HG03066 (cell line): ENCODE measurements at regions not wholly inside any gene's neighbourhood (a gene's known extent, or its start where the extent isn't known, plus 50 kb on each side); places are given as distances from the start of the nearest gene placed in this dataset.
"Not testable (repeated sequence)": the region's sequence is repeated elsewhere in the genome, so short reads cannot be mapped to it uniquely, and the experiment has no call there.

Experiments
- ATAC-seq: cut with Tn5 transposase; IDR thresholded peaks from one replicate; pipeline ENCODE4 v1.9.1; 2021; ENCODE audit warnings: low read depth; ENCODE audit not compliant: unreplicated experiment

DNA sequence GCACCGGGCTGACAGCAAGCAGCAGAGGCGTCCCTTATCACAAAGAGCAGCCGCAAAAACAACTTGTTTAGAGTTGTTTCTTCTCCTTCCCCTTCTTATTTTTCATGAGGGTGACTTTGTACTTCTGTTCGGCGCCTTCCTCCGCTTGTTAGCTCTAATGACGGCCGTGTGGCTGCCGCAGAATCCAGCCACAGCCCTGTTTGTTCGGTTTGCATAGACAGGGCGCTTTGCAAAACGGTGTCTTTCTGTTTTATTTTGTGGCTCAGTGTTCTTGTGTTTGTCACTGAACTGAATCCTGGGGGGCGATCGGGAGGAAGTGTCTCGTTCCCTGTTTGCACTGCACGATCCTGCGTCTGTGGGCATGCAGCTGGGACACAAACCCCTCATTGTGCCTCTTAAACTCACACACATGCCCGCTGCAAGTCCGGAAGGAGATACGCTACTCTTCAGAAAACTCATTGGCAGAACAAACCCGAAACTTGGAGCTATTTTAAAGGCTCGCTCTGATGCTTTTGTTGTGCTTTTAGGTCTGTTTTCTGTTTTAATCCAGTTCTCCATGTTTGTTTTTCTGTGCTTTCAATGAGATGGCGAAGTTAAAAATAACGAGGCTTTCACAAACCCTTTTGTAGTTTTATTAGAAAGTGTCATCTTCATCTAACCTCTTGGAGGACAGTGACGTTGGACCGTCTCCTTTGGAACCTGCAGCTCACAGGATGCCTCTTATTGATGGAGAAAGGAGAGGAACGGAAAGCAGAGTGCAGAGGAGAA lies 213.9 kb downstream of the IRX2 start:
- no peak for ATAC-seq

DNA sequence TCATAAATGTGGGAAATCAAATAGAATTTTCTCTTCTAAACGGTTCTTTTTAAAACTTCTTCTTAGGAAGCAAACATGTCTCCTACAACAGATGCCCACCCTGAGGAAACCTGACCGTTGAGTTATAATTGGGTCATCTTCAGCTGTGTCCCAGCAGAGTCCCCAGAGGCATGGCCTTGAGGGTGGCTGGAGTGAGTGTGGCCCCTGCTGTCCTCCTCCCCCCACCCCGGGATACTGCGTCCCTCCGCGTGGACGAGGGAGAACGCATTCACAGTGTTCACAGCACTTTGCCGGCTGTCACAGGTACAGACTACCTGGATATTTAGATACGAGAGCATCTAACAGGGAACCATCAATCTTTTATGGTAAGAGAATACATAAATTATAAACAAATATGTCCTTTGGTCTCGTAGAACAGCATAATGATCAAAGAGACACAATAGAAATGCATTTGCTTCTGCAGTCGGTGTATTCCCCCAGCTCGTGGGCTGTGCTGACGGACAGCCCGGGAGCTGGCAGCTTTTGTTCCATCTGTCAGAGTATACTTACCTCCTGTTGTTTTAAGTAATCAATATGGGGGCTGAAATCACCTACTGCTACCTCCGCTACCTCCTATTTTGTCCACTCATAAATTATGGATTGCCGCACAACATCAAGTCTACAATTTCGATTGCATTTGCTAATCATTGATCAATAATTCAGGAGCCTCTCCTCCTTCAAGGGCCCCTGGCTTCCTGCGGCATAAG lies 214.7 kb downstream of the IRX2 start:
- ATAC-seq, result no peak

DNA sequence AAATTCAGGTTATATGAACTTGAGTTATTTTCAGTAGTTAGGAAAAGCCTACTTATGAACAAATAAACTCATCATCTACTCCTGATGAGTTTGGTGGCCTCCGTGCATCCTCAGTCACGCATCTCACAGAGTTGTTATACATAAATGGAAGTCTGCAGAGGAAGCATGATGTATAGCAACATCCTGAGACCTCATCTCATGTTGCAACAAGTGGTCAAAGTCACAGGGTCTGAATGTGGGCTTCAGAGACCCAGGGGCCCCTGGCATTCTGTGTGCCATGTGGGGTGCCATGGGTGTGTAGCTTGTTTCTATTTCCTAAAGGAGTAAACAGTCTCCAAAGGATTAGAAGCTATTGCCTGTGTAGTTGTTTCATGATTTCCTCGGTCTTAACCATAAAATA lies 216.5 kb downstream of the IRX2 start:
- no peak for ATAC-seq

DNA sequence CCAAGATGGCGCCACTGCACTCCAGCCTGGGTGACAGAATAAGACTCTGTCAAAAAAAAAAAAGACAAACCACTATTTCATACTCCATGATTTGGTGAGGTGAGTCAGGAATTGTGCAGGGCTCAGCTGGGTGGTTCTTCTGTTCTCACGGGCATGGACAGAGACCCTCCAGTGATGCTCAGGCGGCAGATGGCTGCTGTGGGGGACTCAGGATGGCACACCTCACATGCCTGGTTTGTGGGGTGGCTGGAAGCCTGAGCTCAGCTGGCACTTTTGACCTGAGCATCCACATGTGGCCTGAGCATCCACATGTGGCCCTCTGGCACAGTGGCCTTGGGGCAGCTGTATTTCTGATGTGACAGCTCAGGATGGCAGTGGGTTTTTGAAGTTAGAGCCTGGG lies 217.2 kb downstream of the IRX2 start:
- ATAC-seq, result no peak

DNA sequence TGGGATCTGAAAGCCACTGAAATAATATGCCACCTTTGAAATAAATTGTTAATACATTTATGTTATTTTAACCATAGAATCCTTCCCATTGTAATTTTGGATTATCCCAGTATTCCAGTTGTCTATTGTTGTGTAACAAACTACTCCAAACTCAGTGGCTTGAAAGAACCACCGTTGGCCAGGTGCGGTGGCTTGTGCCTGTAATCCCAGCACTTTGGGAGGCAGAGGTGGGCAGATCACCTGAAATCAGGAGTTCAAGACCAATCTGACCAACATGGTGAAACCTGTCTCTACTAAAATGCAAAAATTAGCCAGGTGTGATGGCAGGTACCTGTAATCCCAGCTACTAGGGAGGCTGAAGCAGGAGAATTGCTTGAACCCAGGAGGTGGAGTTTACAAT lies 217.6 kb downstream of the IRX2 start:
- ATAC-seq, result not testable (repeated sequence)

DNA sequence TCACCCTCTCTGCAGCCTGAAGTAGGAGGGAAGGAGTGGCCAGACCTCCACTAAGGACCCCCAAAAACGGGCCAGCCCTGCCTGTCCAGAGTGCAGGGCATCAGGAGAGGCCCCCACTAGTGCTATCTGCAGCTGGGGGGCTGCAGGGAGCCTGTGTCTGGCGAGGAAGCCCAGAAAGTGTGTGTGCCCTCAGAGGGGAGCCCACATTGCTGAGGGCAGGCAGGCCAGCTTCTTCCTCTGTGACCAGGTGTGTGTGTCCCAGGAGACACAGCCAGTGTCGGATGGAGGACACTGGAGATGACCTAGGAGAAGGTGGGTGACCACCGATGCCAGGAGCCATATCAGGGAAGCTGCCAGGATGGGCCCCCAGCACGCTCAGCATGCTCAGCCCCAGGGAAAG lies 218.7 kb downstream of the IRX2 start:
- no peak for ATAC-seq

DNA sequence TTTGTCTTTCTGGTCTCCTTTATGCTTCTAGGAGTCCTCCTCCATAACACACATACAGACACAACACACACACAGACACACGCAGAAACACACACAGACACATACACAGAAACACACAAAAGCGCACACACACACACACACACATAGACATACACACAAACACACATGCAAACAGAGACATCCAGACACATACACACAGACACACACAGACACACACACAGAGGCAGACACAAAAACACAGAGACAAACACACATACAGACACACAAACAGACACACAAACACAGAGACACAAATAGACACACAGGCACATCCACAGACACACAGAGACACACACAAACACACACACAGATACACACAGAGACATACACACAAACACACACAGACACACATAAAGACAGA lies 220.2 kb downstream of the IRX2 start:
- ATAC-seq, result no peak

DNA sequence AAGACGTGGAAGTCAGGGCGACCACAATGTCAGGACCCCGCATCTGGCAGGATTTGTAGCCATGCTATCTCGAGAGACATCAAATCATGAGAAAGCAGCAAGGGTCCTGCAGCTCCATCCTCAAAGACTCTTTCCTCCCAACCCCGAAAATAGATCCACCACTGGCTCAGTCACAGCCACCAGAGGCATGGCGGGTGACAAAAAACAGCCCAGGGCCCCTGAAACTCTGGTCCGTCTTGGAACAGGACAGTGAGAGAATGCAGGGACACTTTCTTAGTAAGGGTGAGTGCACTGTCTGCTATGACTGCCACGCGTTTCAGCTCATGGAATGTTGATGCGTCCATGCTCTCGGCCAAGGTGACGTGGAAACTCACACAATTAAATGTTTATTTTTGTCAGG lies 220.9 kb downstream of the IRX2 start:
- no peak for ATAC-seq

DNA sequence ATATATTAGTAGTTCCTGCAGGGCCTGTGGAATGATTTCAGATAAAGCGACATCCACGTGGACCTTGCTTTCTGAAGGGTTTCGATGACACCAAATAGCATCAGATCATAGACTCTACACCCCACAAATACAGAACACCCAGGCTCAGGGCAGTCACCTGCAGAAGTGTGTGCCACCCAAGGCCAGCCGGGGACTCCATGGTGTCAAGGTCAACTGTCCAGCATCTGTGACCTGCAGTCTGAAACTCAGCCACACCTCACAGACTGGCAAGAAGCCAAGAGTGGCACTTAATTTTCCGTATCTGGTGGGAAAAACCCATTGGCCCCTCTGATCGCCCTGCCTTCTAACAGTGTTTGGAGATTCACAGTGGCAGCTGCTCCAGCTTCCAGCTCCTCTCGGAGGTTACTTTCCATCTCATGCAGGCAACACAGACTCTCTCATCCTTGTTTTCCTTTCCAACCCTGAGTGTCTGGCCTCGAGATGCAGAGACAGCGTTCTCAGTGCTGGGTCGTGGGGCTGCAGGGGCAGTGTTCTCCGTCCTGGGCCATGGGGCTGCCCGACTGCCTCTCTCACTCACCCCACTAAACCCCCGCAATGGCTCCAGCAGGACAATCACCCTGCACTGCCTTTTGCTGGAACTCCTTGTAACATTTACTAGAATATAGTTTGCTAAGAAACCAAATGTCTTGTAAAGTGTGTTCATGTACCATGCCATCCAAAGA lies 221.9 kb downstream of the IRX2 start:
- no peak for ATAC-seq

DNA sequence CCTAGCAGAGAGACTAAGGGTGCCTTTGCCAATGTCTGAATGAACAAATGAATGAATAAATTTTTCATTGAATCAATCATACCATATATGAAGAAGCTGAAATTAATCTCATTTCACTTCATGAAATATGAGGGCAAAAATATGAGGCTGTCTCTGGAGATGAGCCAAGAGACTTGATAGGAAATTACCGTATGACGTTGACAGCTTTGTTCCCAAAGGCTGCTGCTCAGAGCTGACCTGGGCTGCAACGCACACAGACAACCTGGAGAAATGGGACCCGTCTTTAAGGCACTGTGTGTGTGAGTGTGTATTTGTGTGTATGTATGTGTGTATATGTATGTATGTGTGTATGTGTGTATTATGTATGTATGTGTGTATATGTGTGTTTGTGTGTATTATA lies 226.1 kb downstream of the IRX2 start:
- no peak for ATAC-seq

DNA sequence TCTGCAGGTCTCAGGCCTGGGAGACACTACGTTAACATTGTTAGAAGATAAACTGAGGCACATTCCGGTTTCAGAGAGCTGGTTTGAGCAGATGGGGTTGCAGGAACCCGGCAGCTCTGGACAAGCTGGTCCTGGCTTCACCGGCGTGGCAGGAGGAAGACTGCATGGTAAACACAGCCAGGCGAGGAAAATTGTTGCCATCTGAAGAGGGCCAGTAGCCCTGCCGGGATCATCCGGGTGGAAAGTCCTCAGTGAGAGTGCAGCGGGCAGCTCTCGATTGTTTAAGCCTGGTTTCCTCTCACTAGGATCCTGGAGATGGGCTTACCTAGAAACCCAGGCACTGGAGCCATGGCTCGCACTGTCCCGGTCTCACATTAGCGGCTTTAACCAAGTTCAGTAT lies 226.9 kb downstream of the IRX2 start:
- no peak for ATAC-seq

DNA sequence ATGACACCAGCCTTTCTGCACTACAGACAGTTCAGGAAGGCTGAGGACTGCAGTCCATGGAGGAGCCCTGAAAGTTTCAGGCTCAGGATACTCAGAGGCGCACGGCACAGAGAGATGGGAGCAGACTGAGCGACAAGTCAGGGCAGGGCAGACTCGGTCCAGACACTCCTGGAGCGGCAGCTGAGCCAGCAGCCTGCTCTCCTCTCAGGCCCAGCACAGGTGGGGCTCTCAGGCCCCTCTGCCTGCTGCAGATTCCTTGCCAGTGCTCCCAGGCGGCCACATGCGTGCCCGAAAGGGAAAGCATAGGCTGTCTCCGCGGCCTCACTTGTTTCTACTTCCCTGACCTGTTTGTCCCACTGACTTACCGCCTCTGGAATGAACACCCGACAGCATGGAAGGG lies 228.3 kb downstream of the IRX2 start:
- ATAC-seq, result no peak

DNA sequence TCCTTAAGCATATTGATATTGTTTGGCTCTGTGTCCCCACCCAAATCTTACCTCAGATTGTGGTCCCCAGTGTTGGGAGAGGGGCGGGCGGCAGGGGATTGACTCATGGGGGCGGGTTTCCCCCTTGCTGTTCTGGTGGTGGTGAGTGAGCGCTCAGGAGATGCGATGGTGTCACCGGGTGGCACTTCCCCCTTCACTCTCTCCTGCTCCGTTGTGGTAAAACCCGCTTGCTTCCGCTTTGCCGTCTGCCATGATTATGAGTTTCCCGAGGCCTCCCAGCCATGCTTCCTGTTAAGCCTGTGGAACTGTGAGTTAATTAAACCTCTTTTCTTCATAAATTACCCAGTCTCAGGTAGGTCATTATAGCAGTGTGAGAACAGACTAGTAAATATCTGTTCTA lies 229.1 kb downstream of the IRX2 start:
- ATAC-seq, result no peak

DNA sequence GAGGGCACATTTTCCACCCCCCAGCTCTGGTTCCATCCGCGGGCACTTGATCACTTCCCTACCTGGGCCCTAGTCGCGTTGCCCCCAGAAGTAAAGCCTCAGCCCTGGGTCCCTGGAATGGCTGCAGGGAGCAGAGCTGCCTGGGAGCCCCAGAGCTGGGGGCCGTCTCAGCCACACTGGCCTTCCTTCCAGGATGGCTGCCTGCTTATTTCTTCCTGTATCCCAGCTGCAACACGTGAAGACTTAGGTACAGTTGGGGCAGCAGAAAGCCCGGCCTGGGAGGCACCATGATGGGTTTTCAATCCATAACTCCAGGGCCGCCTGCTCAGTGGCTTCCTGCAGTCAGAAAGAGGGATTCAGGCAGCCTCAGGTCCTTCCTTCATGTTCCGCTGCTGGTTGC lies 232.3 kb downstream of the IRX2 start:
- ATAC-seq, result no peak

DNA sequence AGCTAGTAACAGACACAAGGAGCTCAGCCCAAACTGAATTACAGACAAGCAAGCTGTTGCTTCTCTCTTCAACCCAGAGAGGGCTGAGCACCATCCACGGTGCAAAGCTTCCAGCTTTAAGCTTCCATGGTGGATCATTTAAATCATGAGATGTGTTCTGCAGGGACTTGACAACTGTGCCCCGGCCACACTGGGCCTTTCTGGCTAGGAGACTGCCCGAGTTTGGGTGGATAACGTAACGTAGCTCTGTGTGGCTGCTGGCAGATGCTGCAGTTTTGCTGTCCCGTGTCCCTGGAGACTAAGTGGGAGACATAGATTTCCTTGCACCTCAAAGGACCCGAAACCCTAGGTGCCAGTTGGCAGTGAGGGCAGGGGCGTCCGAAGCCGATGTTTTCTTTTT lies 234.0 kb downstream of the IRX2 start:
- ATAC-seq, result no peak

DNA sequence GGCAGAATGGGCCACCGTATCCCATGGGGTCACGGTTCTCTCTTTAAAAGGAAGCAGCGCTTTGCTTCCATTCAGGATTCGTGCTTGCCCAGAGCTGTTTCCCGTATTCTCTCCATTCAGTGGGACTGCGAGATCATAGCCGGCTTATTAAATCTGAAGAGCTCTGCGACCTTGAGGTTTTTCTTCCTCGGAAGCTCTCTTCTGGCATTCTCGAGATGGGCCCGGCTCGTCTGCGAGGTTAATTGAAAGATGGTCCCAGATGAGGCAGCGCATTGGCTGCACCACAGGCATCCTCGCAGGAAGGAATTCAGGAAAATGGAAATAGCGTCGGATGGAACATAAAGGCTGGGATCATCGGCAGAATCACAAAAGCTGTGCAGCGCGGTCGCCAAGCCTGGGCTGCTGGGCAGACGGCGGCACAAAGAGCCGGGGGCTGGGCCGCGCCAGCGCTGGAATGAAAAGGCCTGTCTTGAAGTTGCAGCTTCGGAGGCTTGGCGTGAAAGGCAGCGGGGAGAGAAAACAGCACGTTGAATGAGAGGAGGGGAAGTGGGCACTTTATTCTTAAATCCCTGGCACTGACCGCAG lies 236.2 kb downstream of the IRX2 start:
- no peak for ATAC-seq

DNA sequence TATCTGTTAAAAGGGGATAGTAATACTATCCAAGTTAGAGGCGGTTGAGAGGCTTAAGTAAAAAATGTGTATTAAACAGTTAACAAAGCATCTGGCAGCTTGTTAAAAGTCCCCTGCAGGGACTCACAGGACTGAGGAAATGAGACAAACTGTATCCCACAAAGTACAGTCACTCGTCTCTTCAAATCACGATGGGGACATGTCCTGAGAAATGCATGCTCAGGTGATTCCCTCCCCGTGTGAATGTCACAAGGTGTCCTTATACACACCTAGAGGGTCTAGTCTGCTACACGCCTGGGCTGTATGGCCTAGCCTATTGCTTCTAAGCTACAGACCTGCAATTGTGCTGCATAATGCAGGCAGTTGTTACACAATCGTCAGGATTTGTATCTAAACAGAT lies 237.0 kb downstream of the IRX2 start:
- no peak for ATAC-seq

DNA sequence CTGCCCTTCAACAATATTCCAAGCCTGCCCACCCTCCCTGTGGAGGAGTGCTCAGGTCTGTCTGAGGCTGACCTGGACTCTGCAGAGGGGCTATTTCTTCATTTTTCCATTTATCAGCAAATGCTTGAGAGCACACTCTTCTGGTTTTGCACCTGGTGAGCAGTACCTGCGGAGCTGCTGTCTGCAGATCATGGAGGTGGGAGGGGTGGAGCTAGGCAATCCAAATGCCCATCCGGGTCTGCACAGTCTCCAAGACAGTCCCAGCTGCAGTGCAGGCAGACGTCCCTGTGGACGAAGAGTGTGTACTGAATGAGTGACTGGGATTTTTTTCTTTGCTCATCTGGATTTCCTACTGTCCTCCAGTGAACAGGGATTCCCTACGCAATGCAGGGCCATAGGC lies 239.8 kb downstream of the IRX2 start:
- ATAC-seq, result no peak

DNA sequence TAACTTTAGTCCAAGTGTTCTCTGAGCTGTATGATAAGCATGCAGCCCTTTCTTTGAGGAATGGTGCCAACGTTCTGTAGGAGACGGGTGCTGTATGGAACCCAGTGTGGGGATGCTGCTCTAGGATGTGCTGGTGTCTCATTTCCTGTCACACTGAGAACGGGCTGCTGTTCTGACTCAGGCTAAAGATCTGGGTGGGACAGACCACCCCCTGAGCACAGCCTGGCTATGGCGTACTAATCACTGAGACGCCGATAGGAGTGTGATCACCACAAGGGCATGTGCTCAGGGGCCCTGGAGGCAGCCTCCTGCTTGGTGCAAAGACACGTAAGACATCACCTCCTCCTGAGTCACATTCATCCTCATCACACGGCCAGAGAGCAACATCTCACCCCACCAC lies 240.4 kb downstream of the IRX2 start:
- no peak for ATAC-seq

DNA sequence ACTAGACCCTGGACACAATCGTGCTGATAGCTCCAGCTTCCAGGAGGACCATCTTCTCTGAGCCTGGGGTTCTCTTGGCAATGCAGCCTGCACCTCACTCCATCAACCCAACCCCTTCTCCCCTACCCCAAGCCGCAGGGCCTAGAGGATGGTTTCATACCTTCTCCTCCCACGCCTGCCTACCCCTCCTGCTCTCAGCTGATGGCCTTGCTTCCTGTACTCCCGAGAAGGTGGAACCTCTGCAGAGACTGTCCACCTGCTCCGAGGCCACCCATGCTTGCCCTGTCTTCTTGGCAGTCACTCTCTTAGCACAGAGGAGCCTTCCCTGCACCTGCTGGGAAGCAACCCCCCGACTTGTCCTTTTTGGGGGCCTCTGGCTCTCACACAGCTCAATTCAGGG lies 241.9 kb downstream of the IRX2 start:
- no peak for ATAC-seq

DNA sequence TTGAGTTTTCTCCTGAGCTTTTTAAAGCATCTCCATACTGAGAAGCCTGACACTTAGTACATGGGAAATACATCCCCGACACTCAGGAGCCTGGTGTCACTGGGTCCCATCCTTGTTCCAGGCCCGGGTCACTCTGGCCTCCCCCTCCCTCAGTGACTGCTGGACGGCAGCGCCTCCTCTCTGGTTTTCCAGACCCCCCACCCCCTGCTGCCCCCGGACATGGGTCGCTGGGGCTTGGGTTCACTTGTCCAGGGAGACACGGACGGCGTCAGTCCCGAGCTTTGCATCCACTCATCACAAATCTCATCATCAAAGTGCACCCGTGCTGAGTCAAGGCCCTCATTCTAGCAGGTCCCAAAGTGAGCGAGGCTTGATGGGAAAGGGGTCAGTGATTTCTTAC lies 243.0 kb downstream of the IRX2 start:
- no peak for ATAC-seq
